IMR-90 (cell line): ENCODE measurements at regions not wholly inside any gene's neighbourhood (a gene's known extent, or its start where the extent isn't known, plus 50 kb on each side); places are given as distances from the start of the nearest gene placed in this dataset.

Source experiments
- ATAC-seq: fragments of 200-7000 bp; cut with Tn5 transposase; 2 replicates; pipeline ENCODE4 v1.9.1; 2020; ENCODE audit warnings: low read depth, mild to moderate bottlenecking, moderate library complexity
- BruUV-seq: library from RNA; stranded (reverse); fragments of 400-500 nt; replicated peaks from 2 replicates; lab custom pipeline; 2021; lab: Mats Ljungman, UMichigan
- CTCF ChIA-PET: fragments of 300-600 bp; formaldehyde crosslinking; extraction: SDS; loops from one replicate; lab custom pipeline; 2021; ENCODE audit warnings: antibody characterized with exemption; lab: Yijun Ruan, JAX
- POLR2A ChIA-PET: fragments of 300-600 bp; sonication (Branson Sonifier 250); formaldehyde crosslinking; loops from one replicate; lab custom pipeline; 2022; ENCODE audit warnings: antibody characterized with exemption; ENCODE audit not compliant: unreplicated experiment; lab: Charles Lee
- DNase-seq: peaks from one replicate; pipeline ENCODE4 v3.0.0; 2013
- H2AFZ ChIP-seq: replicated peaks from 2 replicates; pipeline ENCODE3; 2013; ENCODE audit warnings: low read length, mild to moderate bottlenecking; ENCODE audit not compliant: poor library complexity
- H2AK5ac ChIP-seq: 2 replicates; pipeline ENCODE4 v1.6.1; 2013; ENCODE audit warnings: low read depth, low read length, inconsistent platforms
- H2AK9ac ChIP-seq: replicated peaks from 2 replicates; pipeline ENCODE3; 2013; ENCODE audit warnings: mild to moderate bottlenecking, low read depth, low read length, moderate library complexity; ENCODE audit not compliant: poor library complexity
- H2BK120ac ChIP-seq: 2 replicates; pipeline ENCODE4 v1.6.1; 2013; ENCODE audit warnings: low read depth, low read length, inconsistent platforms
- H2BK15ac ChIP-seq: 3 replicates; pipeline ENCODE4 v1.6.1; 2013; ENCODE audit warnings: low read depth, low read length, inconsistent platforms
- H2BK20ac ChIP-seq: 2 replicates; pipeline ENCODE4 v1.6.1; 2013; ENCODE audit warnings: low read depth, mild to moderate bottlenecking, inconsistent platforms, low read length, moderate library complexity
- H2BK5ac ChIP-seq: 2 replicates; pipeline ENCODE4 v1.6.1; 2013; ENCODE audit warnings: mild to moderate bottlenecking, low read depth, low read length, inconsistent platforms; ENCODE audit not compliant: poor library complexity, severe bottlenecking
- H3K14ac ChIP-seq: replicated peaks from 2 replicates; pipeline ENCODE4 v1.6.1; 2013; ENCODE audit warnings: low read depth, low read length, inconsistent platforms
- H3K18ac ChIP-seq: 2 replicates; pipeline ENCODE4 v1.6.1; 2013; ENCODE audit warnings: low read depth, low read length, control low read depth
- H3K23ac ChIP-seq: 2 replicates; pipeline ENCODE4 v1.6.1; 2013; ENCODE audit warnings: low read depth, low read length, inconsistent platforms
- H3K27ac ChIP-seq: 2 replicates; pipeline ENCODE4 v1.5.1; 2013; ENCODE audit warnings: mild to moderate bottlenecking, control low read depth, low read length; ENCODE audit not compliant: insufficient read depth
- H3K27me3 ChIP-seq: 2 replicates; pipeline ENCODE4 v1.6.1; 2013; ENCODE audit warnings: low read length; ENCODE audit not compliant: control insufficient read depth, insufficient read depth
- H3K36me3 ChIP-seq: 2 replicates; pipeline ENCODE4 v1.6.1; 2013; ENCODE audit warnings: low read length, mixed read lengths; ENCODE audit not compliant: control insufficient read depth, insufficient read depth
- H3K4ac ChIP-seq: 2 replicates; pipeline ENCODE4 v1.6.1; 2013; ENCODE audit warnings: low read depth, low read length, inconsistent platforms
- H3K4me1 ChIP-seq: 2 replicates; pipeline ENCODE4 v1.6.1; 2013; ENCODE audit warnings: low read length, mixed read lengths; ENCODE audit not compliant: control insufficient read depth, insufficient read depth
- H3K4me2 ChIP-seq: 2 replicates; pipeline ENCODE4 v1.6.1; 2013; ENCODE audit warnings: low read depth, mild to moderate bottlenecking, control low read depth, low read length, moderate library complexity
- H3K4me3 ChIP-seq: 2 replicates; pipeline ENCODE4 v1.5.1; 2013; ENCODE audit warnings: low read depth, mild to moderate bottlenecking, control low read depth, low read length, moderate library complexity; ENCODE audit not compliant: insufficient read depth
- H3K56ac ChIP-seq: 2 replicates; pipeline ENCODE4 v1.6.1; 2013; ENCODE audit warnings: low read length, inconsistent platforms; ENCODE audit not compliant: insufficient read depth; ENCODE audit errors: extremely low read depth
- H3K79me1 ChIP-seq, 2 experiments: 2 replicates each; pipeline ENCODE4 v1.6.1; 2013; ENCODE audit warnings: low read length in 2 of 2, inconsistent platforms in 1 of 2, low read depth in 1 of 2
- H3K9ac ChIP-seq: 2 replicates; pipeline ENCODE4 v1.6.1; 2013; ENCODE audit warnings: low read depth, low read length, control low read depth
- H3K9me1 ChIP-seq: 2 replicates; pipeline ENCODE4 v1.6.1; 2013; ENCODE audit warnings: low read length, inconsistent platforms; ENCODE audit not compliant: insufficient read depth
- H3K9me3 ChIP-seq: 2 replicates; pipeline ENCODE4 v1.6.1; 2013; ENCODE audit warnings: low read length; ENCODE audit not compliant: control insufficient read depth, insufficient read depth
- H4K20me1 ChIP-seq: 2 replicates; pipeline ENCODE4 v1.6.1; 2013; ENCODE audit warnings: low read length, inconsistent platforms; ENCODE audit not compliant: insufficient read depth
- H4K5ac ChIP-seq: 2 replicates; pipeline ENCODE4 v1.6.1; 2013; ENCODE audit warnings: mild to moderate bottlenecking, low read depth, low read length, control low read depth
- H4K8ac ChIP-seq, 2 experiments: 2 replicates each; pipeline ENCODE4 v1.6.1; 2013; ENCODE audit warnings: low read depth in 2 of 2, low read length in 2 of 2, control low read depth in 1 of 2, inconsistent platforms in 1 of 2
- H4K91ac ChIP-seq: 2 replicates; pipeline ENCODE4 v1.6.1; 2013; ENCODE audit warnings: low read depth, low read length, inconsistent platforms; ENCODE audit not compliant: insufficient read depth
- CEBPB ChIP-seq: IDR thresholded peaks from 2 replicates; pipeline ENCODE4 v1.6.1; 2012; ENCODE audit warnings: low read depth, low read length, improper control_type of control experiment
- FOS ChIP-seq: fragments of 150-350 bp; IDR thresholded peaks from 2 replicates; pipeline ENCODE4 v1.6.1; 2016; ENCODE audit warnings: low read depth, low read length
- MXI1 ChIP-seq: IDR thresholded peaks from 2 replicates; pipeline ENCODE4 v1.6.1; 2012; ENCODE audit warnings: low read depth, mild to moderate bottlenecking, low read length, moderate library complexity, borderline replicate concordance
- SMC3 ChIP-seq: fragments of 150-350 bp; IDR thresholded peaks from 2 replicates; pipeline ENCODE4 v1.6.1; 2016; ENCODE audit warnings: low read depth, mild to moderate bottlenecking, antibody characterized with exemption, low read length, moderate library complexity
- WGBS, 2 experiments: methylation state at CpG; one replicate each; pipeline versions ENCODE4 v1.1.5 to v1.1.7; 2013; ENCODE audit warnings: missing lambda C conversion rate in 2 of 2; ENCODE audit not compliant: insufficient read length in 1 of 2; ENCODE audit errors: extremely low coverage in 2 of 2; 5-methylcytosine and 5-hydroxymethylcytosine counted together
- dilution Hi-C: fragments of 300-500 bp; cut with HindIII; formaldehyde crosslinking; loops from one replicate; pipeline ENCODE4 v1.14.3; 2018; ENCODE audit warnings: low sequenced_read_pairs; ENCODE audit not compliant: unreplicated experiment
- in situ Hi-C: fragments of 300-500 bp; cut with MboI; formaldehyde crosslinking; loops from 3 replicates; pipeline ENCODE4 v1.14.3; 2019; ENCODE audit warnings: low sequenced_read_pairs, inconsistent platforms, mixed read lengths
- intact Hi-C: fragments of 100-400 bp; cut with micrococcal nuclease; formaldehyde crosslinking; loops from 2 replicates; pipeline ENCODE4 v1.10.0; 2022

DNA sequence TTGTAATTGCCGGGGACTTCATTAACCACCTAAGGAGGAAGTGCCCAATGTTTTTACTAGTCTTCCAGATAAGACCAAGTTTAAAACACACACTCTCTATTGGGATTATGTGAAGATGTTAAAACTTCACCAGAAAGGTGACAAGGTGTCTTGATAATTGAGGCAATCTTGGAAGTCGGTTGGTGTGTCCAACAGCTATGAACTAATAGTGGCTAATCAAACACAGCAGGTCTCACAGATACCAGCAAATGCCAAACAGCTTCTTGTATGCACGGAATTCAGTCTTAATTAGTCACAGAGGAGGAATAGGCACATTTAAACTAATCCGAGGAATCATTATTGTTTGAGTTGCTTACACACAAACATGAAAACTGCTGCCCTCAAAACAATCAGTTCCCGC, 214.5 kb downstream of the SEC61B start:
- H3K4me1 ChIP-seq = peaks cover 11% of the 10 kb centered on the region
- no peak overlapping the region for H3K56ac ChIP-seq
- no peaks in the 10 kb centered on the region for H3K27me3 ChIP-seq
- H2BK5ac ChIP-seq = no peak overlapping the region
- no peak overlapping the region for H4K91ac ChIP-seq
- H4K5ac ChIP-seq = no peak overlapping the region
- H3K9me1 ChIP-seq = 0 out of 2 replicates have a peak, but pooled peaks cover 2% of the 10 kb centered on the region
- intact Hi-C loops = no loop called here
- no peak overlapping the region for H3K27ac ChIP-seq
- WGBS, 2 experiments = 60% methylated on average over 1 of the region's 5 CpGs; no CpG with 5 or more reads in 1 of the 2 experiments
- H3K4me3 ChIP-seq = no peak overlapping the region
- H2BK15ac ChIP-seq = 0 out of 3 replicates have a peak overlapping the region, but pooled peaks have one; percentile 25
- dilution Hi-C loops = no loop called here
- no peak for ATAC-seq
- 0 out of 2 replicates have a peak overlapping the region, but pooled peaks have one; percentile 3 for H2BK20ac ChIP-seq
- no peak overlapping the region for H3K9ac ChIP-seq
- H2BK120ac ChIP-seq = no peak overlapping the region; the same call in 1 of the 2 replicates
- H3K23ac ChIP-seq = no peak overlapping the region
- no peak overlapping the region for H3K4me2 ChIP-seq
- H4K8ac ChIP-seq = no peak overlapping the region
- TF ChIP-seq CEBPB = no peak
- no peak for TF ChIP-seq SMC3
- no peak for TF ChIP-seq MXI1
- TF ChIP-seq FOS = no peak
- in situ Hi-C loops = no loop called here
- no peaks in the 10 kb centered on the region for H3K36me3 ChIP-seq
- no TSS peak for BruUV-seq
- no peaks in the 10 kb centered on the region for H3K9me3 ChIP-seq
- H4K20me1 ChIP-seq = no peaks in the 10 kb centered on the region
- no peak overlapping the region for H3K18ac ChIP-seq
- H3K4ac ChIP-seq = no peak overlapping the region
- no peak for DNase-seq
- no peak overlapping the region; the same call in none of the 2 replicates for H2AK5ac ChIP-seq
- no peak overlapping the region for H2AFZ ChIP-seq
- H3K14ac ChIP-seq = no peak overlapping the region
- H2AK9ac ChIP-seq = no peak overlapping the region
- ChIA-PET POLR2A (no interaction called here), CTCF (no interaction called here)
- no peaks in the 10 kb centered on the region for H3K79me1 ChIP-seq
